GM12873 (cell line): ENCODE measurements at regions not wholly inside any gene's neighbourhood (a gene's known extent, or its start where the extent isn't known, plus 50 kb on each side); places are given as distances from the start of the nearest gene placed in this dataset.

Experiments used
- CTCF ChIP-seq: IDR thresholded peaks from 2 replicates; pipeline ENCODE4 v1.5.1; 2012; ENCODE audit warnings: low read depth, mild to moderate bottlenecking, moderate library complexity, low read length, control low read depth; ENCODE audit not compliant: insufficient read depth; ENCODE audit errors: missing control alignments

GRCh38 chr2:121906170-121906569 is 150.7 kb downstream of the TSN start:
- no peak for TF ChIP-seq CTCF

- TF ChIP-seq CTCF: no peak
Measured at GRCh38 chr2:121907928-121908327, 152.5 kb downstream of the TSN start.

GRCh38 chr2:121910139-121910538 is 154.7 kb downstream of the TSN start:
- no peak for TF ChIP-seq CTCF

GRCh38 chr2:121911036-121911435 is 155.6 kb downstream of the TSN start:
- no peak for TF ChIP-seq CTCF

- no peak for TF ChIP-seq CTCF
Measured at GRCh38 chr2:121917143-121917542, 161.7 kb downstream of the TSN start.

- no peak for TF ChIP-seq CTCF
Measured at GRCh38 chr2:121918231-121918630, 162.8 kb downstream of the TSN start.

GRCh38 chr2:121919803-121920202 is 164.4 kb downstream of the TSN start:
- TF ChIP-seq CTCF: no peak
